Gastroesophageal sphincter (tissue), 4 donors: ENCODE measurements at regions not wholly inside any gene's neighbourhood (a gene's known extent, or its start where the extent isn't known, plus 50 kb on each side); places are given as distances from the start of the nearest gene placed in this dataset.
"Not testable (repeated sequence)": the region's sequence is repeated elsewhere in the genome, so short reads cannot be mapped to it uniquely, and the experiment has no call there.

ENCODE experiments used
- ATAC-seq: fragments of 150-250 bp; one replicate; pipeline ENCODE4 v1.9.1; 2016; ENCODE audit warnings: mild to moderate bottlenecking, moderate library complexity
- H3K27ac ChIP-seq, 4 donors: fragments of 200-600 bp; sonication (generic) in 3 of 4; 1 replicate in 3 of 4; 2 replicates in 1 of 4; pipeline ENCODE4 v1.5.1; 2016 to 2019
- H3K27me3 ChIP-seq: fragments of 200-600 bp; sonication (generic); one replicate; pipeline ENCODE4 v1.5.1; 2019
- H3K36me3 ChIP-seq, 2 donors: fragments of 200-600 bp; sonication (generic); one replicate each; pipeline ENCODE4 v1.5.1; 2019; ENCODE audit warnings: control low read depth in 1 of 2
- H3K4me1 ChIP-seq, 3 donors: fragments of 200-600 bp; sonication (generic); 1 replicate in 2 of 3; 2 replicates in 1 of 3; pipeline ENCODE4 v1.5.1; 2016 to 2019; ENCODE audit warnings: control low read depth in 2 of 3
- H3K4me3 ChIP-seq, 2 donors: fragments of 200-600 bp; sonication (generic); one replicate each; pipeline ENCODE4 v1.5.1; 2019; ENCODE audit warnings: mild to moderate bottlenecking in 1 of 2, moderate library complexity in 1 of 2
- H3K9me3 ChIP-seq, 3 donors: fragments of 200-600 bp; sonication (generic); one replicate each; pipeline ENCODE4 v1.5.1; 2017 to 2019; ENCODE audit warnings: control low read depth in 2 of 3
- CTCF ChIP-seq, 4 experiments: fragments of 200-600 bp in 2 of 4; fragments of 450-650 bp in 2 of 4; sonication (generic) in 1 of 4; IDR thresholded peaks; one replicate each; pipeline ENCODE4 v1.5.1; 2017 to 2019; ENCODE audit warnings: antibody characterized with exemption in 4 of 4, mild to moderate bottlenecking in 2 of 4, moderate library complexity in 2 of 4
- EP300 ChIP-seq: sonication (generic); formaldehyde crosslinking; IDR thresholded peaks from one replicate; pipeline ENCODE4 v1.6.1; 2017; ENCODE audit warnings: antibody characterized with exemption, mild to moderate bottlenecking
- POLR2A ChIP-seq, 2 donors: fragments of 450-650 bp; IDR thresholded peaks; one replicate each; pipeline ENCODE4 v1.6.1; 2017; ENCODE audit warnings: antibody characterized with exemption in 2 of 2, mild to moderate bottlenecking in 2 of 2, moderate library complexity in 1 of 2
- POLR2AphosphoS5 ChIP-seq: sonication (generic); formaldehyde crosslinking; IDR thresholded peaks from one replicate; pipeline ENCODE4 v1.6.1; 2017; ENCODE audit warnings: antibody characterized with exemption
- WGBS, 2 donors: methylation state at CpG; one replicate each; pipeline ENCODE4 v1.1.5; 2018; ENCODE audit warnings: low coverage in 1 of 2; 5-methylcytosine and 5-hydroxymethylcytosine counted together

- WGBS, 2 donors, result 85 to 100% methylated on average over 2 to 5 of the region's 7 CpGs
- no peak for ATAC-seq
- TF ChIP-seq CTCF (IDR thresholded peaks at IDR 0.05) (no peak), POLR2A (IDR thresholded peaks at IDR 0.05) (no peak), POLR2AphosphoS5 (no peak), EP300 (no peak)
These were observed 870.9 kb downstream of the KCNMA1 start for GRCh38 chr10:76766682-76767081.

GRCh38 chr10:76764921-76765320 lies 872.7 kb downstream of the KCNMA1 start:
- ATAC-seq, result not testable (repeated sequence)

More at GRCh38 chr10:76766682-76767081, 870.9 kb downstream of the KCNMA1 start:
- no peak overlapping the region for H3K27ac ChIP-seq
- H3K27me3 ChIP-seq, result no peaks in the 10 kb centered on the region
- H3K4me1 ChIP-seq, result no peaks in the 10 kb centered on the region
- H3K4me3 ChIP-seq, result no peak overlapping the region
- no peaks in the 10 kb centered on the region for H3K9me3 ChIP-seq
- no peaks in the 10 kb centered on the region for H3K36me3 ChIP-seq

GRCh38 chr10:76764177-76764576 lies 873.4 kb downstream of the KCNMA1 start:
- Histone ChIP-seq H3K9me3 (no peaks in the 10 kb centered on the region), H3K4me3 (no peak overlapping the region), H3K27ac (no peak overlapping the region), H3K4me1 (no peaks in the 10 kb centered on the region), H3K36me3 (no peaks in the 10 kb centered on the region), H3K27me3 (no peaks in the 10 kb centered on the region)
- no peak for ATAC-seq
- TF ChIP-seq POLR2AphosphoS5, result no peak
- TF ChIP-seq EP300, result no peak
- no peak for TF ChIP-seq CTCF (IDR thresholded peaks at IDR 0.05)
- TF ChIP-seq POLR2A (IDR thresholded peaks at IDR 0.05), result no peak
- WGBS, 2 donors, result 86 to 92% methylated on average over 3 of the region's 3 CpGs

More at GRCh38 chr10:76764921-76765320, 872.7 kb downstream of the KCNMA1 start:
- not testable (repeated sequence) for H3K36me3 ChIP-seq, H3K4me1 ChIP-seq, H3K4me3 ChIP-seq, H3K27ac ChIP-seq, H3K27me3 ChIP-seq, H3K9me3 ChIP-seq
- 52 to 77% methylated on average over 3 of the region's 3 CpGs for WGBS, 2 donors

- H3K4me1 ChIP-seq, result no peaks in the 10 kb centered on the region
- no peak overlapping the region for H3K4me3 ChIP-seq
- 35 to 38% methylated on average over 1 of the region's 1 CpG for WGBS, 2 donors
- TF ChIP-seq CTCF (IDR thresholded peaks at IDR 0.05) (no peak), EP300 (no peak), POLR2A (IDR thresholded peaks at IDR 0.05) (no peak), POLR2AphosphoS5 (no peak)
- ATAC-seq, result no peak
- no peaks in the 10 kb centered on the region for H3K36me3 ChIP-seq
- H3K9me3 ChIP-seq, result no peaks in the 10 kb centered on the region
- H3K27me3 ChIP-seq, result no peaks in the 10 kb centered on the region
- no peak overlapping the region for H3K27ac ChIP-seq
These were observed 874.2 kb downstream of the KCNMA1 start for GRCh38 chr10:76763376-76763775.

- WGBS, 2 donors, result 35 to 36% methylated on average over 3 of the region's 3 CpGs
- TF ChIP-seq POLR2AphosphoS5 (no peak), POLR2A (IDR thresholded peaks at IDR 0.05) (no peak), CTCF (IDR thresholded peaks at IDR 0.05) (no peak), EP300 (no peak)
- Histone ChIP-seq H3K9me3 (no peaks in the 10 kb centered on the region), H3K4me1 (no peaks in the 10 kb centered on the region), H3K27ac (no peak overlapping the region), H3K4me3 (no peak overlapping the region), H3K36me3 (no peaks in the 10 kb centered on the region), H3K27me3 (no peaks in the 10 kb centered on the region)
- no peak for ATAC-seq
These were observed 877.9 kb downstream of the KCNMA1 start for GRCh38 chr10:76759681-76760080.
